ENCODE measurements at regions not wholly inside any gene's neighbourhood (a gene's known extent, or its start where the extent isn't known, plus 50 kb on each side); places are given as distances from the start of the nearest gene placed in this dataset.

DNA sequence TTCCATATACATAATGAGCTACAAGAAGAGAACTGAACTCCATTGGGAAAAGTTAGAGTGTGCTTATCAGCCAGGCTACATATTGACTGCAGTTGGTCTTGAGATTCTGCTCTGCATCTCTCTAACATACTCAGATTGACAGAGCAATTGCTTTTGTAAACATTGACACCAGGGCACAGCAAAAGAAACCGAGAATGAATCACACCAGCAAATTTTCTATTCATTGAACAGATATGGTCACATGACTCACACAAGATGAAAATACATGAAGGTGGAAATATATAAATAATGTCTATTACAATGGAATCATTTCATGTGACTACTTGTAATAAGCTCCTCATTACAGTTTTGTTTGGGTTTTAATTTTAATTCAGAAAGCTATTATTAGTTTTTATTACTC lies 691.9 kb upstream of the TMEFF2 start:
- TF ChIP-seq POLR2A (IDR thresholded peaks at IDR 0.05; ENCODE audit: borderline replicate concordance, extremely low read depth, insufficient read depth, insufficient read length) (no peak), ZNF274 (IDR thresholded peaks at IDR 0.05; ENCODE audit: low read depth, low read length) (no peak), POLR2AphosphoS5 (IDR thresholded peaks at IDR 0.05; ENCODE audit: low read depth, low read length) (no peak), SP1 (IDR thresholded peaks at IDR 0.05; ENCODE audit: low read depth) (no peak), EGR1 (IDR thresholded peaks at IDR 0.05; ENCODE audit: low read depth) (no peak), EZH2 (IDR thresholded peaks at IDR 0.05) (no peak), RAD21 (IDR thresholded peaks at IDR 0.05; ENCODE audit: low read depth) (no peak)
- TF ChIP-seq, protein P1, sequence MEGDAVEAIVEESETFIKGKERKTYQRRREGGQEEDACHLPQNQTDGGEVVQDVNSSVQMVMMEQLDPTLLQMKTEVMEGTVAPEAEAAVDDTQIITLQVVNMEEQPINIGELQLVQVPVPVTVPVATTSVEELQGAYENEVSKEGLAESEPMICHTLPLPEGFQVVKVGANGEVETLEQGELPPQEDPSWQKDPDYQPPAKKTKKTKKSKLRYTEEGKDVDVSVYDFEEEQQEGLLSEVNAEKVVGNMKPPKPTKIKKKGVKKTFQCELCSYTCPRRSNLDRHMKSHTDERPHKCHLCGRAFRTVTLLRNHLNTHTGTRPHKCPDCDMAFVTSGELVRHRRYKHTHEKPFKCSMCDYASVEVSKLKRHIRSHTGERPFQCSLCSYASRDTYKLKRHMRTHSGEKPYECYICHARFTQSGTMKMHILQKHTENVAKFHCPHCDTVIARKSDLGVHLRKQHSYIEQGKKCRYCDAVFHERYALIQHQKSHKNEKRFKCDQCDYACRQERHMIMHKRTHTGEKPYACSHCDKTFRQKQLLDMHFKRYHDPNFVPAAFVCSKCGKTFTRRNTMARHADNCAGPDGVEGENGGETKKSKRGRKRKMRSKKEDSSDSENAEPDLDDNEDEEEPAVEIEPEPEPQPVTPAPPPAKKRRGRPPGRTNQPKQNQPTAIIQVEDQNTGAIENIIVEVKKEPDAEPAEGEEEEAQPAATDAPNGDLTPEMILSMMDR (IDR thresholded peaks at IDR 0.05 in 2 of 3, conservative IDR thresholded peaks at IDR 0.05 in 1 of 3; ENCODE audit: borderline replicate concordance in 1 of 3, insufficient read depth in 1 of 3, low read depth in 2 of 3, low read length in 2 of 3): no peak

Data from HCT116 (cell line).